Osteoblast (primary cell): ENCODE measurements at regions not wholly inside any gene's neighbourhood (a gene's known extent, or its start where the extent isn't known, plus 50 kb on each side); places are given as distances from the start of the nearest gene placed in this dataset.

Experiments
- DNase-seq: peaks from one replicate; pipeline ENCODE4 v3.0.0; 2011; ENCODE audit warnings: low spot score, mixed read lengths; ENCODE audit not compliant: insufficient read length; ENCODE audit errors: missing footprints
- H2AFZ ChIP-seq: 2 replicates; pipeline ENCODE4 v1.6.0; 2011; ENCODE audit warnings: mild to moderate bottlenecking, low read length
- H3K27ac ChIP-seq: 2 replicates; pipeline ENCODE4 v1.5.1; 2011; ENCODE audit warnings: mild to moderate bottlenecking, low read depth, low read length, moderate library complexity
- H3K27me3 ChIP-seq: 2 replicates; pipeline ENCODE4 v1.6.0; 2012; ENCODE audit warnings: mild to moderate bottlenecking, control low read depth, inconsistent platforms, low read length, moderate library complexity; ENCODE audit not compliant: insufficient read depth
- H3K36me3 ChIP-seq: 2 replicates; pipeline ENCODE4 v1.5.1; 2011; ENCODE audit warnings: mild to moderate bottlenecking, low read length, control low read depth, moderate library complexity; ENCODE audit not compliant: insufficient read depth
- H3K4me1 ChIP-seq: 2 replicates; pipeline ENCODE4 v1.5.1; 2011; ENCODE audit warnings: mild to moderate bottlenecking, low read length, control low read depth, moderate library complexity; ENCODE audit not compliant: insufficient read depth
- H3K4me2 ChIP-seq: 2 replicates; pipeline ENCODE4 v1.6.0; 2011; ENCODE audit warnings: mild to moderate bottlenecking, low read length; ENCODE audit not compliant: insufficient read depth
- H3K4me3 ChIP-seq: fragments of 200-600 bp; sonication (generic); 3 replicates; pipeline ENCODE4 v1.5.1; 2012; ENCODE audit warnings: mild to moderate bottlenecking, low read length, inconsistent platforms; ENCODE audit not compliant: insufficient read depth
- H3K79me2 ChIP-seq: 2 replicates; pipeline ENCODE4 v1.6.0; 2012; ENCODE audit warnings: mild to moderate bottlenecking, low read length, control low read depth, inconsistent platforms; ENCODE audit not compliant: insufficient read depth
- H3K9me3 ChIP-seq: 2 replicates; pipeline ENCODE4 v1.5.1; 2011; ENCODE audit warnings: low read depth, low read length, control low read depth
- H4K20me1 ChIP-seq: 2 replicates; pipeline ENCODE4 v1.6.0; 2012; ENCODE audit warnings: mild to moderate bottlenecking, low read length, control low read depth; ENCODE audit not compliant: insufficient read depth
- CTCF ChIP-seq: IDR thresholded peaks from 2 replicates; pipeline ENCODE4 v1.5.1; 2011; ENCODE audit warnings: mild to moderate bottlenecking, low read depth, low read length, moderate library complexity; ENCODE audit errors: extremely low read depth

- DNase-seq: no peak
- Histone ChIP-seq H3K27ac (no peak overlapping the region), H3K79me2 (no peaks in the 10 kb centered on the region), H3K4me2 (no peak overlapping the region), H3K27me3 (no peaks in the 10 kb centered on the region), H3K4me1 (no peaks in the 10 kb centered on the region), H3K4me3 (no peak overlapping the region), H3K9me3 (no peaks in the 10 kb centered on the region), H4K20me1 (no peaks in the 10 kb centered on the region), H2AFZ (no peak overlapping the region), H3K36me3 (no peaks in the 10 kb centered on the region)
- TF ChIP-seq CTCF: no peak
Observed at GRCh38 chr1:115400891-115401290, 62.8 kb upstream of the NGF start.

GRCh38 chr1:115400426-115400825, 62.4 kb upstream of the NGF start:
- Histone ChIP-seq H4K20me1 (no peaks in the 10 kb centered on the region), H3K27me3 (no peaks in the 10 kb centered on the region), H3K27ac (no peak overlapping the region), H3K4me1 (no peaks in the 10 kb centered on the region), H3K9me3 (no peaks in the 10 kb centered on the region), H3K4me2 (no peak overlapping the region), H3K36me3 (no peaks in the 10 kb centered on the region), H2AFZ (no peak overlapping the region), H3K4me3 (no peak overlapping the region), H3K79me2 (no peaks in the 10 kb centered on the region)
- DNase-seq: no peak
- no peak for TF ChIP-seq CTCF

- H2AFZ ChIP-seq: no peak overlapping the region
- TF ChIP-seq CTCF: no peak
- H3K79me2 ChIP-seq: no peaks in the 10 kb centered on the region
- no peak overlapping the region for H3K4me2 ChIP-seq
- no peaks in the 10 kb centered on the region for H3K27me3 ChIP-seq
- no peak overlapping the region for H3K27ac ChIP-seq
- no peaks in the 10 kb centered on the region for H3K9me3 ChIP-seq
- no peaks in the 10 kb centered on the region for H4K20me1 ChIP-seq
- H3K4me3 ChIP-seq: no peak overlapping the region
- H3K36me3 ChIP-seq: no peaks in the 10 kb centered on the region
- no peak for DNase-seq
- H3K4me1 ChIP-seq: no peaks in the 10 kb centered on the region
Observed at GRCh38 chr1:115398745-115399144, 60.7 kb upstream of the NGF start.
